H1 (cell line): ENCODE measurements at regions not wholly inside any gene's neighbourhood (a gene's known extent, or its start where the extent isn't known, plus 50 kb on each side); places are given as distances from the start of the nearest gene placed in this dataset.

Experiments used
- CTCF ChIA-PET: fragments of 300-600 bp; sonication (Branson Sonifier 250); formaldehyde crosslinking; loops from one replicate; lab custom pipeline; 2021; ENCODE audit not compliant: partially characterized antibody; lab: Charles Lee
- POLR2A ChIA-PET: fragments of 300-600 bp; sonication (Branson Sonifier 250); formaldehyde crosslinking; loops from one replicate; lab custom pipeline; 2021; ENCODE audit warnings: inconsistent platforms; ENCODE audit not compliant: partially characterized antibody; lab: Charles Lee
- DNase-seq, 2 experiments: peaks; one replicate each; pipeline versions ENCODE4 v3.0.0 to v3.0.0-alpha.2; 2010 to 2022; ENCODE audit warnings: low spot score in 2 of 2, low read depth in 1 of 2, mixed read lengths in 1 of 2
- FAIRE-seq: peaks from 2 replicates; lab custom pipeline; 2011; peaks lifted over from hg19 to GRCh38; lab: Jason Lieb, UNC
- H2AFZ ChIP-seq: 2 replicates; pipeline ENCODE4 v1.8.1; 2012; ENCODE audit warnings: low read length, inconsistent platforms
- H2AK5ac ChIP-seq: 2 replicates; pipeline ENCODE4 v1.6.1; 2013; ENCODE audit warnings: low read depth, low read length
- H2BK120ac ChIP-seq: replicated peaks from 2 replicates; pipeline ENCODE3; 2013; ENCODE audit warnings: low read depth, low read length, inconsistent platforms
- H2BK12ac ChIP-seq: 2 replicates; pipeline ENCODE4 v1.6.1; 2013; ENCODE audit warnings: low read depth, low read length
- H2BK15ac ChIP-seq: 2 replicates; pipeline ENCODE4 v1.6.1; 2013; ENCODE audit warnings: low read length
- H2BK20ac ChIP-seq: 2 replicates; pipeline ENCODE4 v1.6.1; 2013; ENCODE audit warnings: low read length
- H2BK5ac ChIP-seq: 2 replicates; pipeline ENCODE4 v1.6.1; 2013; ENCODE audit warnings: low read depth, low read length
- H3K14ac ChIP-seq: 2 replicates; pipeline ENCODE4 v1.6.1; 2013; ENCODE audit warnings: inconsistent platforms; ENCODE audit not compliant: insufficient read length
- H3K18ac ChIP-seq: 2 replicates; pipeline ENCODE4 v1.6.1; 2013; ENCODE audit warnings: low read length; ENCODE audit errors: extremely low read depth
- H3K23ac ChIP-seq: 2 replicates; pipeline ENCODE4 v1.6.1; 2013; ENCODE audit warnings: inconsistent platforms; ENCODE audit not compliant: insufficient read length
- H3K23me2 ChIP-seq: 2 replicates; pipeline ENCODE4 v1.6.1; 2013; ENCODE audit warnings: low read depth, low read length
- H3K27ac ChIP-seq: 2 replicates; pipeline ENCODE4 v1.6.1; 2011; ENCODE audit warnings: low read depth, low read length, inconsistent platforms
- H3K27me3 ChIP-seq, 4 experiments: replicated peaks in 1 of 4; 1 replicate in 1 of 4; 2 replicates in 3 of 4; pipeline versions ENCODE4 v1.6.1 to v1.8.1; 2011 to 2013; ENCODE audit warnings: low read length in 3 of 4, mild to moderate bottlenecking in 3 of 4, inconsistent platforms in 2 of 4, mixed read lengths in 2 of 4, moderate library complexity in 1 of 4; ENCODE audit not compliant: control insufficient read depth in 3 of 4, insufficient read depth in 3 of 4; ENCODE audit errors: extremely low read depth in 1 of 4
- H3K36me3 ChIP-seq, 4 experiments: 2 replicates each; pipeline versions ENCODE4 v1.6.1 to v1.8.1; 2011 to 2013; ENCODE audit warnings: mild to moderate bottlenecking in 4 of 4, low read length in 3 of 4, moderate library complexity in 2 of 4, control low read depth in 1 of 4, inconsistent platforms in 1 of 4; ENCODE audit not compliant: insufficient read depth in 4 of 4, control insufficient read depth in 2 of 4
- H3K4ac ChIP-seq: replicated peaks from 2 replicates; pipeline ENCODE3; 2013; ENCODE audit warnings: low read length, low read depth, mixed read lengths, inconsistent platforms; ENCODE audit not compliant: insufficient read length
- H3K4me1 ChIP-seq, 4 experiments: replicated peaks in 1 of 4; 1 replicate in 1 of 4; 2 replicates in 3 of 4; pipeline versions ENCODE4 v1.6.1 to v1.8.1; 2011 to 2013; ENCODE audit warnings: low read length in 3 of 4, inconsistent platforms in 2 of 4, mixed read lengths in 1 of 4; ENCODE audit not compliant: insufficient read depth in 4 of 4, control insufficient read depth in 3 of 4
- H3K4me2 ChIP-seq, 2 experiments: 2 replicates each; pipeline versions ENCODE4 v1.6.1 to v1.8.1; 2011 to 2013; ENCODE audit warnings: low read depth in 2 of 2, low read length in 2 of 2, control low read depth in 1 of 2, inconsistent platforms in 1 of 2, mild to moderate bottlenecking in 1 of 2; ENCODE audit not compliant: insufficient read depth in 1 of 2
- H3K4me3 ChIP-seq, 4 experiments: fragments of 200-600, 300-600 bp in 1 of 4; sonication (generic), shearing (Covaris generic), sonication (Bioruptor Twin) in 1 of 4; 2 replicates each; pipeline versions ENCODE4 v1.5.1 to v1.8.1; 2011 to 2016; ENCODE audit warnings: low read length in 4 of 4, low read depth in 3 of 4, control low read depth in 2 of 4, inconsistent platforms in 2 of 4, mild to moderate bottlenecking in 2 of 4, mixed read lengths in 1 of 4, moderate library complexity in 1 of 4; ENCODE audit not compliant: insufficient read depth in 2 of 4; ENCODE audit errors: extremely low read depth in 1 of 4
- H3K56ac ChIP-seq: replicated peaks from 2 replicates; pipeline ENCODE3; 2013; ENCODE audit warnings: low read depth, mild to moderate bottlenecking, mixed read lengths, low read length, inconsistent platforms; ENCODE audit not compliant: insufficient read length
- H3K79me1 ChIP-seq: 2 replicates; pipeline ENCODE4 v1.6.1; 2013; ENCODE audit warnings: low read depth, low read length, control low read depth
- H3K79me2 ChIP-seq, 2 experiments: 2 replicates each; pipeline versions ENCODE4 v1.6.1 to v1.8.1; 2012 to 2013; ENCODE audit warnings: low read length in 2 of 2, mild to moderate bottlenecking in 2 of 2, inconsistent platforms in 1 of 2; ENCODE audit not compliant: insufficient read depth in 2 of 2, control insufficient read depth in 1 of 2
- H3K9ac ChIP-seq, 4 experiments: replicated peaks in 1 of 4; 1 replicate in 1 of 4; 2 replicates in 3 of 4; pipeline versions ENCODE4 v1.6.1 to v1.8.1; 2011 to 2013; ENCODE audit warnings: low read depth in 3 of 4, low read length in 3 of 4, control low read depth in 2 of 4, mild to moderate bottlenecking in 2 of 4, moderate library complexity in 2 of 4, inconsistent platforms in 1 of 4; ENCODE audit errors: extremely low read depth in 1 of 4
- H3K9me3 ChIP-seq, 2 experiments: 2 replicates each; pipeline versions ENCODE4 v1.6.1 to v1.8.1; 2012 to 2013; ENCODE audit warnings: mild to moderate bottlenecking in 2 of 2, moderate library complexity in 2 of 2, control low read depth in 1 of 2, inconsistent platforms in 1 of 2, low read depth in 1 of 2, low read length in 1 of 2, mixed read lengths in 1 of 2; ENCODE audit not compliant: insufficient read depth in 2 of 2
- H4K20me1 ChIP-seq, 2 experiments: replicated peaks in 1 of 2; 2 replicates each; pipeline versions ENCODE3 to v1.8.1; 2011 to 2013; ENCODE audit warnings: inconsistent platforms in 2 of 2, low read length in 2 of 2, mild to moderate bottlenecking in 1 of 2; ENCODE audit not compliant: insufficient read depth in 2 of 2, control insufficient read depth in 1 of 2
- H4K5ac ChIP-seq: 2 replicates; pipeline ENCODE4 v1.6.1; 2013; ENCODE audit warnings: low read length, low read depth, mixed read lengths, inconsistent platforms; ENCODE audit not compliant: insufficient read length
- H4K8ac ChIP-seq: 2 replicates; pipeline ENCODE4 v1.8.0; 2013; ENCODE audit warnings: mild to moderate bottlenecking, moderate library complexity, low read length, inconsistent platforms; ENCODE audit not compliant: insufficient read depth; ENCODE audit errors: extremely low read depth
- H4K91ac ChIP-seq: replicated peaks from 2 replicates; pipeline ENCODE3; 2013; ENCODE audit warnings: low read length, mixed read lengths, inconsistent platforms; ENCODE audit not compliant: insufficient read length
- WGBS, 2 experiments: shearing (Covaris generic) in 1 of 2; methylation state at CpG; one replicate each; pipeline versions ENCODE4 v1.1.6 to v1.1.7; 2013 to 2015; ENCODE audit warnings: low lambda C conversion rate in 2 of 2, mixed read lengths in 2 of 2, inconsistent platforms in 1 of 2, low coverage in 1 of 2, missing lambda C conversion rate in 1 of 2; ENCODE audit not compliant: insufficient replicate concordance in 2 of 2, insufficient coverage in 1 of 2, insufficient read length in 1 of 2; ENCODE audit errors: extremely low coverage in 1 of 2, missing lambda C conversion rate in 1 of 2; 5-methylcytosine and 5-hydroxymethylcytosine counted together

DNA sequence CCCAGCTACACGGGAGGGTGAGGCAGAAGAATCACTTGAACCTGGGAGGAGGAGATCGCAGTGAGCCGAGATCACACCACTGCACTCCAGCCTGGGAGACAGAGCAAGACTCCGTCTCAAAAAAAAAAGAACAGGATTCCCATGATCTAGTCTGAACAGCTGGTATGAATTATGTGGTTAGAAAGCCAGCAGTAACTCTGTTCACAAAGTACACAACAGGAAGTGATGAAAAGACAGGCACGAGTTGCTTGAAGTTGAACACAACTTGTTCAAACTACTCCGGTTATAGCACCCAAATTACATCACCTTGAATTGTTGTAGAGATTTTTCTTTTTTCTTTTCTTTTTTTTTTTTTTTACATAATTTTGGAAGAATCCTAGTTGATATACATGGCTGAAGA, 238.8 kb upstream of the RGS6 start:
- Histone ChIP-seq H3K79me2 (no peaks in the 10 kb centered on the region), H3K18ac (no peak overlapping the region), H4K91ac (no peak overlapping the region), H3K23ac (no peak overlapping the region), H2BK5ac (no peak overlapping the region), H3K14ac (no peak overlapping the region), H3K27ac (no peak overlapping the region), H2BK20ac (no peak overlapping the region), H3K56ac (no peak overlapping the region), H3K27me3 (no peaks in the 10 kb centered on the region), H3K4me1 (peaks cover 0 to 2% (median 0%) of the 10 kb centered on the region in 4 experiments; a peak in 1 of 7 replicates), H3K79me1 (no peaks in the 10 kb centered on the region), H2AK5ac (no peak overlapping the region), H3K9ac (no peak overlapping the region), H4K20me1 (no peaks in the 10 kb centered on the region), H3K36me3 (peaks cover 0 to 3% (median 0%) of the 10 kb centered on the region in 4 experiments; a peak in 4 of 8 replicates), H2BK120ac (no peak overlapping the region), H3K23me2 (no peaks in the 10 kb centered on the region), H4K5ac (no peak overlapping the region), H4K8ac (no peak overlapping the region), H3K4me2 (no peak overlapping the region), H2AFZ (no peak overlapping the region), H3K4me3 (no peak overlapping the region), H2BK12ac (no peak overlapping the region), H2BK15ac (no peak overlapping the region), H3K4ac (no peak overlapping the region), H3K9me3 (no peaks in the 10 kb centered on the region)
- ChIA-PET POLR2A (no interaction called here), CTCF (interaction anchor here (1.5 kb wide), 1 partner anchor 27 kb away, joined by 4 read pairs; no protein-coding TSS in a partner anchor)
- 95% methylated on average over 6 of the region's 6 CpGs; no CpG with 5 or more reads in 1 of the 2 experiments for WGBS, 2 experiments
- no peak for FAIRE-seq
- no peak for DNase-seq
